NCI-H748 treated with DMSO at 0.1 percent for 48 hours (cell line): ENCODE measurements at regions not wholly inside any gene's neighbourhood (a gene's known extent, or its start where the extent isn't known, plus 50 kb on each side); places are given as distances from the start of the nearest gene placed in this dataset.
"Not testable (repeated sequence)": the region's sequence is repeated elsewhere in the genome, so short reads cannot be mapped to it uniquely, and the experiment has no call there.

Experiments
- DNase-seq: peaks from one replicate; lab custom pipeline; 2025; lab: John Stamatoyannopoulos, UW

DNA sequence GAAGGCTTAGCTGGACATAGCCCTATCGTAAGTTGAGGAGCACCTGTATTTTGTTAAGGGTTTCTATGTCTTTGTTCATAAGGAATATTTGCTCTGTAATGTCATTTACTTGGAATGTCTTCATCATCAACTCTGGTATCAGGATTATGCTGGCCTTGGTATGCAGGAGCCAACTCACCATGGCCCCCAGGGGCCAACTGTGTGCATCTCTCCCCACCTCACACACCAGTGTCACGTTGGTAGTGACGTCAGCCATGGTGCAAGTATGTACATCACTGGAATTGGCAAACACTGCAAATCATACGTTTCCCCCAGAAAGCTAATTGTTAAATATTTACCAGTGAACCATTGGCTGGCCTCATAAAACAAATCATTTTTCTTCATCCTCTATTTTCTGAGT is 70.8 kb downstream of the YTHDF1 start:
- no peak for DNase-seq

DNA sequence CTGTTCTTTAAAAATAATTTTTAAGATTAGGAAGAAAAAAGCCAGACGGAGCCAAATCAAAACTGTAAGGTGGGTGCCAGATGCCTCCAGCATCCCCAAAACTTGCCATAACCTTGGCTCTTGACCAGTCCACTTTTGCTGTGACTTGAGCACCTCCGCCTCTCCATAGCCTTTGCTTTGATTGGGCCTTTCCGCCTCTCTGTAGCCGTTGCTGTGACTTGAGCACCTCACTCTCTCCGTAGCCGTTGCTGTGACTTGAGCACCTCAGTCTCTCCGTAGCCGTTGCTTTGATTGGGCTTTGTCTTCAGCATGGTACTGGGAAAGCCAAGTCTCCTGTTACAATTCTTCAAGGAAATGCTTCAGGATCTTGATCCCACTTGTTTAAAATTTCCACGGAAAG is 73.0 kb downstream of the YTHDF1 start:
- DNase-seq = no peak

GRCh38 chr20:63141531-63141930 is 74.4 kb downstream of the YTHDF1 start:
- no peak for DNase-seq

DNA sequence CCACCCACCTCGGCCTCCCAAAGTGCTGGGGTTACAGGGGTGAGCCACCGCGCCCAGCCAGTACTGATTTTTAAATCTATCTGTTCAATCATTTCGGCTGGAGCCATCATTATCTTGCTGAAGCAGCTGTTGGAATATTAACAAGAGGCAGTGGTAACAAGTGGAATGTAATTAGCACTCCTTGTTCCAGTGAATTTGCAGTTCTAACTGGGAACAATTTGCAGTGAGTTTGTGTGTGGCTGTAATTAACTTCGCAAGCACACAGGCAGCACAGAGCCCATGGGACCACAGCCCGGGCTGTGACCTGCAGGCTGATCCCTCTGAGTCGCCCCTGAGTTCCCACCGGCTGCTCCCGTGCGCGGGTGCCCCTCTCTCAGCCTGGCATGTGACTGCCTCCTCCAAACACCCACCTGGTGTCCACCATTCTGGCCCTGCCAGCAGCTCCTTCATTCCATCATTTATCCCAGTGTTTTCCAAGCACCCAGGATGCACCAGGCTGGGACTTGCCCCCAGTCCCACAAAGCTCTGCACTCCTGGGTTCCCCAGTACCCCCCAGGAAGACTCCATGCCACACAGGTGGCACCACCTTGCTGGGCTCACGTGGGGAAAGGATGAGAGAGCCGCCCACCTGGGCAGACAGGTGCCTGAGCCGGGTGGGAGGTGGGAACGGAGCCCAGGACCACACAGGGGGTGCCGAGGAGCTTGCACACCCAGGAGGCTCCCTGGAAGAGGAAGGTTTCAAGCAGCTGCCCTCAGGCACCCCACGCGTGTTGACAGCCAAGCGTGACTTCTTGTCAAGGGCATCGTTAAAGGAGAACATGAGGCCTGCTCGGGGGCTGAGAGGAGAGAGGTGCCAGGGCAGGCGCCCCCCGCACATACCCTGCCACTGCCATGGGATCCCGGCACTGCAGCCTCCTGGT is 75.2 kb downstream of the YTHDF1 start:
- DNase-seq = no peak

- no peak for DNase-seq
Observed at GRCh38 chr20:63139837-63140236, 76.1 kb downstream of the YTHDF1 start.

DNA sequence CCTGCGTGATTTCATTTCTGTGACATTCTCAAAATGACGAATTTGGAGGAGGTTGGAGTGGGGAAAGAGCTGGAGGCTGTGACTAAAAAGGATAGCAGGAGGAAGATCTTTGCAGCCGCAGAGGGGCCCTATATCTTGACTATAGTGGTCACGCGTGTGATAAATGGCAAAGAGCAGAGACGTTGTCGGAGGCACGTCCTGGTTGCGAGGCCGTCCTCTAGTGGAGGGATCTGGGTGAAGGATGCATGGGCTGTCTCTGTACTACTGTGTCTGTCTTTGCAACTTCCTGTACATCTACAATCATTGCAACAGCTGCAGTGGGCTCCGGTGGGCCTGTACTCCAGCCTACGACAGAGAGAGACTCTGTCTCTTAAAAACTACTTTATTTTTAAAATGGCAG is 76.6 kb downstream of the YTHDF1 start:
- DNase-seq = no peak

DNA sequence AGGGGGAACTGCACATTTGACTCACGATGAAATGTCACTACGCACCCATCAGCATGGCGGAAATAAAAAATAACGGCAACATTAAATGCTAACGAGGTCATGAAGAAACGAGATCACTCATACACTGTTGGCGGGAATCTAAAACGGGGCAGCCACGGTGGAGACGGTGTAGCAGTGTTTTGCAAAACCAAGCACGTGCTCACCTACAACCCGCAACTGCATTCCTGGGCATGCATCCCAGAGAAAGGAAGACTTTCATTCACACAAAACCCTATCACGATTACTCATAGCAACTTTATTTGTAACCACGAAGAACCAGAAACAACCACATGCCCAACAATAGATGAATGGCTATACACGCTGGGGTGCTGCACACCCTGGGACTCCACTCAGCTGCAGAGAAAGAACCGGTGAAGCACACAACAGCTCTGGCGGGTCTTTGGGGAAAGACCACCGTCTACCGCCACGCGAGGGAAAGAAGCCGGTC is 77.0 kb downstream of the YTHDF1 start:
- no peak for DNase-seq

- no peak for DNase-seq
Observed at GRCh38 chr20:63137851-63138415, 78.0 kb downstream of the YTHDF1 start.

DNA sequence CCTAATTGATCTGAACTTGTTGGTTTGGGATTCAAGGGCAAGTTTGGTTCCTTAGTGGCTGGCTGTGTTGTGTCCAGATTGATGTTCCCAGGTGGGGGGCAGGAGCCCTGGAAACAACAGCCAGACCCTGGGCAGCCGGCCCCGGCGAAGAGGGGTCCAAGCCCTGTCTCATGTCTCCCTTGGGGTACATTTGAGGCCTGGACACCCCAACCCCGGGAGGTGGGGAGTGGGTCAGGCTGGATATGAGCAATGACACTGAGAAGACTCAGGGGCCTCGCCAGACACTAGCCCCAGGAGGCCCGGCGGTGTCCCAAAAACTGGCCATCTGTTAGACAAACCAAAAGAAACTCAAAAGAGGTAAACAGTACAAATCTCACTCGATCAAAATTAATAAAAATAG is 79.6 kb downstream of the YTHDF1 start:
- DNase-seq = no peak

- DNase-seq = no peak
Observed at GRCh38 chr20:63135411-63135810, 80.5 kb downstream of the YTHDF1 start.

DNA sequence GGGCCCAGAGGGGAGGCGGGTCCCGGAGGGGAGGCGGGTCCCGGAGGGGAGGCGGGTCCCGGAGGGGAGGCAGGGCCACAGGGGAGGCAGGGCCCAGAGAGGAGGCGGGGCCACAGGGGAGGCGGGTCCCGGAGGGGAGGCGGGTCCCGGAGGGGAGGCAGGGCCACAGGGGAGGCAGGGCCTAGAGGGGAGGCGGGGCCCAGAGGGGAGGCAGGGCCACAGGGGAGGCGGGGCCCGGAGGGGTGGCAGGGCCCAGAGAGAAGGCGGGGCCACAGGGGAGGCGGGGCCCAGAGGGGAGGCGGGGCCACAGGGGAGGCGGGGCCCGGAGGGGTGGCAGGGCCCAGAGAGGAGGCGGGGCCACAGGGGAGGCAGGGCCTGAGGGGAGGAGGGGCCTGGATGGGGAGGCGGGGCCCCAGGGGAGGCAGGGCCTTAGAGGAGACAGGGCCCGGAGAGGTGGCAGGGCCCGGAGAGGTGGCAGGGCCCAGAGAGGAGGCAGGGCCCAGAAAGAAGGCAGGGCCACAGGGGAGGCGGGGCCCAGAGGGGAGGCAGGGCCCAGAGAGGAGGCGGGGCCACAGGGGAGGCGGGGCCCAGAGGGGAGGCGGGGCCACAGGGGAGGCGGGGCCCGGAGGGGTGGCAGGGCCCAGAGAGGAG is 81.1 kb downstream of the YTHDF1 start:
- not testable (repeated sequence) for DNase-seq

DNA sequence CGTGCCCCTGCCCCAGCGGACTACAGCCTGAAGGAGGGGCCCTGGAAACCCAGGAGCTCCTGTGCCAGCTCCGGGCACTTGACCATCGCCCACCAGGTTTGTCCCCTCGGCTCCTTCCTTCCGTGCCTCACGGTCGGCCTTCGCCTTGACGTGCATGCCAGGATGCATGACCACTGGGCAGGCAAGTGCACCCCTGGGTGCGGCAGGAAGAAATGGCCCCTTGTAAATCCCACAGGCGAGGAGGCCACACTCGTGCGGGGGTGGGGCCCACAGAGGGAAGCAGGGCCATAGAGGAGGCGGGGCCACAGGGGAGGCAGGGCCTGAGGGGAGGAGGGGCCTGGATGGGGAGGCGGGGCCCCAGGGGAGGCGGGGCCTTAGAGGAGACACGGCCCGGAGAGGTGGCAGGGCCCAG is 81.7 kb downstream of the YTHDF1 start:
- DNase-seq = no peak

- DNase-seq = no peak
Observed at GRCh38 chr20:63133481-63134091, 82.3 kb downstream of the YTHDF1 start.

- DNase-seq = no peak
Observed at GRCh38 chr20:63132715-63133471, 83.0 kb downstream of the YTHDF1 start.

DNA sequence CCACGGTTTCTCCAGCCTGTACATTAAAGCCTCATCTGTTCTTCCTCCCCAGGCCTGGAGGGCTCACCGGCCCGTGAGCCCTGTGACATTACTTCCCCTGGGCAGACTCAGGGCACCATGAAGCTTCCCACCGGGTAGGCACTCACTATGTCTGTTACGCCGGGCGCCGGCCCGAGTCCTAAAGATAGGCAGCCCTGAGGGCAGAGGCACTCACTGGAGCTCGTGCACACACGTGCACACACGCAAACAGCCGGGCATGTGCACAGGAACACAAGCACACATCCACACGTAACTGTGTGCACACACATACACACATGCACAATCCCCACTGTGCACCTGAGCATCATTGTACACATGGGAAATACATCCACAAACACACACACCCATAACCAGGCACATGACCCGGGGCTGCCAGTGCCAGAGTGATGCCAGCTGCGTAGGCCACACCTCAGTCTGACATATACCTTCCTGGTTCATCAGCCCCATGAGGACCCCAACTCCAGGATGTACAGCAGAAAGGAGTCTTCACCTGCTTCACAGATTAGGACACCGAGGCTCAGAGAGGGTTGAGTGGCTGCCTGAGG is 83.7 kb downstream of the YTHDF1 start:
- DNase-seq = no peak

- no peak for DNase-seq
Observed at GRCh38 chr20:63130658-63131577, 85.0 kb downstream of the YTHDF1 start.

GRCh38 chr20:63129991-63130657 is 85.8 kb downstream of the YTHDF1 start:
- DNase-seq = no peak

DNA sequence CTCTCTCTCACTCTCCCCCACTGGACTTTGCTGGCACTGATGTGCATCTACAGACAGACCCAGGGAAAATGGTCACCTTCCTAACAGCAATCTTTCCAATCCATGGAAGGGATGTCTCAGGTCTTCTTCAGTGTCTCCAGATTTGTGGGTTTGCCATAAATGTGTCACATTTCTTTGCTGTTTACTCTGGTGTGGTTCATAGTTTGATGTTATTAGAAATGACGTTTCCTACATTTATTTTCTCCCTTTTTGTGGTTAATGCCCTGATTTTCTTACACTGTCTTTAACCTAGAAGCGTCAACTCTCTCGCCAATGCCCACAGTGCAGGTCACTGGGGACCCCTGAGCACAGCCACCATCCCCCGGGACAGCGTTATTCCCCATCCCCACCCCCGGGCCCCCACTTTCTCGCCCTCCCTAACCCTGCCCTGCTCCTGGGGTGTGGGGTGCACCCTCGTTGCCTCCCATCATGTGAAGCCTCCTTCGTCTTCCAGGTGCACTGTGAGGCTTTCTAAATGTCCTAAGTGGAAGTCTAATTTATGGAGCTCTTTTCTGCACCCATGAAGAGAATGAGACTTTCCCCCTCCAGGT is 86.5 kb downstream of the YTHDF1 start:
- DNase-seq = no peak

DNA sequence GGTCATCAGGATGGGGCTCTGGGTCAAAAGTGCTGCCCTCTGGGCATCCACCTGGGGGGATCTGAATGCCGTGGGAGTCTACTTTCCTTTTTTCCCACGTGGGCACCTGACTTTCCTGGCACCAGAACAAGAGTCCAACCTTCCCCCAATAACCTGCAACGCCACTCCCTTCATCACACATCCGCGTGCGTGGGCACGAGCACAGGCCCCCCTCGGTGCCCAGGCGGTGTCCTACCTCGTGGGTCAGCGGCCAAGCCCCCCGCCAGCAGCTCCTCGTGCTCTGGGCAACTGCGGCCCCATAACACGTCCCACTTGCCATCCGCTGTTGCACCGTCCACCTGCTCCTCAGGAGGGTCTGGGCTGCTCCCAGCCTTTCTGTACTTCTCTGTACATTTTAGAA is 87.0 kb downstream of the YTHDF1 start:
- no peak for DNase-seq
